GM23248 (cell line): ENCODE measurements at regions not wholly inside any gene's neighbourhood (a gene's known extent, or its start where the extent isn't known, plus 50 kb on each side); places are given as distances from the start of the nearest gene placed in this dataset.

Experiments
- EZH2 ChIP-seq: fragments of 200-600 bp; sonication (generic); IDR thresholded peaks from 2 replicates; pipeline ENCODE4 v1.6.1; 2018; ENCODE audit warnings: antibody characterized with exemption, mild to moderate bottlenecking; ENCODE audit not compliant: insufficient read depth, poor library complexity, severe bottlenecking
- EZH2phosphoT487 ChIP-seq: fragments of 200-600 bp; sonication (generic); IDR thresholded peaks from 2 replicates; pipeline ENCODE4 v1.6.1; 2018; ENCODE audit warnings: antibody characterized with exemption, moderate library complexity, mild to moderate bottlenecking, low read depth; ENCODE audit not compliant: insufficient read depth

- no peak for TF ChIP-seq EZH2
- no peak for TF ChIP-seq EZH2phosphoT487
These were observed 629.7 kb upstream of the ZNF608 start for GRCh38 chr5:125376059-125376641.
